ENCODE measurements at regions not wholly inside any gene's neighbourhood (a gene's known extent, or its start where the extent isn't known, plus 50 kb on each side); places are given as distances from the start of the nearest gene placed in this dataset.

DNA sequence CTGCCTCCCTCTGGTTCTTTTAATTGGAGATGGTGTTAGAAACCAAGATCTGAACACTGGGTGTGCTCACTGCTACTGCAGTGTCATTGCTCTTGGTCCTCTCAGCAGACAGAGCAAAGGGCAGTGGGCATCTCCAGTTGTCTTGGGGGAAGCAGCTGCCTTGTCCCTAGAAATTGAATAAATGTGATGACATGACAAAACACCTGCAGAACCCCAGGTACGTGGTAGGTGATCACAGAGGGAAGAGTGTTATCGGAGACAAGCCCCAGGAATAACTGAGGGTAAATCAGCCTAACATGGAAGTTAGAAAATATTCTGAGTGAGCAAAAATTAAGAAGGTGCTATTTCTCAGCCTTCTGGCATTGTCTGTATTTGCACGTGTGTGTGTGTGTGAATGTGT lies 311.9 kb upstream of the HDAC4 start:
- Histone ChIP-seq H3K36me3 (ENCODE audit: insufficient read depth, low read depth, low read length) (no peaks in the 10 kb centered on the region), H3K4me1 (ENCODE audit: insufficient read depth, low read length) (no peaks in the 10 kb centered on the region), H3K9me3 (ENCODE audit: insufficient read depth, low read depth, low read length) (peaks cover 16% of the 10 kb centered on the region; the same call in 1 of the 2 replicates), H3K4me3 (ENCODE audit: low read length) (no peak overlapping the region), H3K9ac (ENCODE audit: low read depth, low read length) (no peak overlapping the region), H3K27ac (ENCODE audit: low read length) (no peak overlapping the region), H3K27me3 (ENCODE audit: insufficient read depth, low read length) (no peaks in the 10 kb centered on the region)

GRCh38 chr2:239711911-239712570 lies 311.2 kb upstream of the HDAC4 start:
- Histone ChIP-seq H3K27me3 (ENCODE audit: insufficient read depth, low read length) (no peaks in the 10 kb centered on the region), H3K4me3 (ENCODE audit: low read length) (no peak overlapping the region), H3K9ac (ENCODE audit: low read depth, low read length) (no peak overlapping the region), H3K9me3 (ENCODE audit: insufficient read depth, low read depth, low read length) (peaks cover 16% of the 10 kb centered on the region; the same call in 1 of the 2 replicates), H3K4me1 (ENCODE audit: insufficient read depth, low read length) (no peaks in the 10 kb centered on the region), H3K27ac (ENCODE audit: low read length) (no peak overlapping the region), H3K36me3 (ENCODE audit: insufficient read depth, low read depth, low read length) (no peaks in the 10 kb centered on the region)

DNA sequence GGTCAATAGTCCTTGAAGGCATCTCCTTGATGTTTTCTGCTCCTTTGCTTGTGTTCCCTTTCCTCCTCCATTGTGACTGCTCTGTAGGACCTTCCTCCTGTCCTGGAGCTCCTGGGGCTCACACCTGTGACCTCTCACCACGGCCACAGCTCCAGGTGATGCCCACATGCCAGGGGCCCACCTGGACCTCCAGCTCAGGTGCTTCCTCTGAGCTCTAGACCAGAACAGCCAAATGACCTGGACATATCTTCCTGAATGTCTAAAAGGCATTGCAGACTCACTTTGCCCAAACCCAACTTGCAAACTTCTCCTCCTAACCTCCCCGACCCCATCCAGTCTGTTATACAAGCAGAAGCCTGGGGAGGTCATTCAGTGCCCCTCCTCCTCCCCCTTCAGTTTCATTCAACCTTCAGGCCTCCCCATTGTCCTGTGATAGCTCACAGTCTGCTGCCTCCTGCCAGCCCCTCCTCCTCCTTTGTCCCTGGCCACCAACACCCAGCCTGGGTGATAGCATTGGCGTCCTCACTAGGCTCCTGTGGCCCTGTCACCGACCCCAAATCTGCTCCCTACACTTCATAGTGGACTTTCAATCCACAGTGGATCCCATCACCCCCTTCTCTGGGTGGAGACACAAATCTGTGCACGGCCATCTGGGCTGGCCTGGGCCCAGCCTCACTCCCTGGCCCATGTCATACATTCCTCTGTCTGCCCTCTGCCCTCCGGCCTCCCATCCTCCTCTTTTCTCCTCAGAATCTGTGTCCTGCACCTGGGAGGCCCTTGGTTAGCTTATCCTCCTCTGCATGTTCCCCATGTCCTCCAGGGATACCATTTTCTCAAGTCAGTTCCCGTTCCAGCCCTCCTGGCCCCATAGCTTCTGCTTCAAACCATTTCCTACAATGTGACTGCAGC lies 310.4 kb upstream of the HDAC4 start:
- no peak overlapping the region for H3K9ac ChIP-seq (ENCODE audit: low read depth, low read length)
- no peaks in the 10 kb centered on the region for H3K36me3 ChIP-seq (ENCODE audit: insufficient read depth, low read depth, low read length)
- H3K9me3 ChIP-seq (ENCODE audit: insufficient read depth, low read depth, low read length), result peaks cover 16% of the 10 kb centered on the region; the same call in 1 of the 2 replicates
- H3K27me3 ChIP-seq (ENCODE audit: insufficient read depth, low read length), result no peaks in the 10 kb centered on the region
- no peak overlapping the region for H3K4me3 ChIP-seq (ENCODE audit: low read length)
- H3K27ac ChIP-seq (ENCODE audit: low read length), result no peak overlapping the region
- no peaks in the 10 kb centered on the region; the same call in 1 of the 2 replicates for H3K4me1 ChIP-seq (ENCODE audit: insufficient read depth, low read length)

DNA sequence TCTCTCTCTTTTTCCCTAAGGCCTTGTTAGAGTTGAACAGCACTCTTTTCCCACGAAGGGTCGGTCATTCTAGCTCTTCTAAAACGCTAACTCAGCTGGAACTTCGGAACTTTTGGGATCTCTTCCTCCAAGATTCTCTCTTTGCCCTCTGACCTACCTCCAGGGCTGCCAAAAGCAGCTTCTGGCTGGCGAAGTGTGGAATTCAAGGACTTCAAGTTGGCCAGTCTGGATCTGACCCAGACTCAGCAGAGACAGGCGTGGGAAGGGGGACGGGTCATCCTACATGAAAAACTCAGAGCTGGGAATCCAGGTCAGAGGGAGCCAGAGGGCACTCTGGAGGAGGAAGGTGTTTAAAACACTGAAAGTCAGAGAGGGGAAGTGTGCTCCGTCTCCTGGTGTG lies 305.5 kb upstream of the HDAC4 start:
- Histone ChIP-seq H3K4me3 (ENCODE audit: low read length) (no peak overlapping the region), H3K4me1 (ENCODE audit: insufficient read depth, low read length) (no peaks in the 10 kb centered on the region; the same call in 1 of the 2 replicates), H3K9me3 (ENCODE audit: insufficient read depth, low read depth, low read length) (peaks cover 11% of the 10 kb centered on the region; the same call in 1 of the 2 replicates), H3K27ac (ENCODE audit: low read length) (no peak overlapping the region), H3K27me3 (ENCODE audit: insufficient read depth, low read length) (no peaks in the 10 kb centered on the region), H3K36me3 (ENCODE audit: insufficient read depth, low read depth, low read length) (no peaks in the 10 kb centered on the region), H3K9ac (ENCODE audit: low read depth, low read length) (no peak overlapping the region)

DNA sequence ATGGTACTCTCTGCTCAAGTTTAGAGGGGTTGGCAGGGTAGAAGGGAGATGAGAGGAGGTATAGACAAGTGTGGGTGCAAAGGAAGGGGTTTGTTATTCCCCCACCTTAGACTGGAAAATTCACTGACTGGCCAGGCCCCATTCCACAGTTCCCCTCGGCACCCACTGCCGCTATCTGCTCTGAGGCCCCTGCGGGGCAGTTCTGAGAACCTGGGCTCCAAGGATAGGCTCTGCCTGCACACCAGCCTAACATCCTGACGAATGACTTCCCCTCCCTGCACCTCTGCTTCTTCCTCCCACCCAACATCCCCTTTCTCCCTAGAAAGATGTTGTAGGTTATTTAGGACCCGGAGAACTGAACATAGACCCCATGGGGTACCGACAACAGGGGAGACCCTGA lies 303.9 kb upstream of the HDAC4 start:
- Histone ChIP-seq H3K9ac (ENCODE audit: low read depth, low read length) (no peak overlapping the region), H3K36me3 (ENCODE audit: insufficient read depth, low read depth, low read length) (no peaks in the 10 kb centered on the region), H3K4me3 (ENCODE audit: low read length) (no peak overlapping the region), H3K9me3 (ENCODE audit: insufficient read depth, low read depth, low read length) (peaks cover 8% of the 10 kb centered on the region), H3K27me3 (ENCODE audit: insufficient read depth, low read length) (no peaks in the 10 kb centered on the region), H3K4me1 (ENCODE audit: insufficient read depth, low read length) (no peaks in the 10 kb centered on the region; the same call in 1 of the 2 replicates), H3K27ac (ENCODE audit: low read length) (no peak overlapping the region)

DNA sequence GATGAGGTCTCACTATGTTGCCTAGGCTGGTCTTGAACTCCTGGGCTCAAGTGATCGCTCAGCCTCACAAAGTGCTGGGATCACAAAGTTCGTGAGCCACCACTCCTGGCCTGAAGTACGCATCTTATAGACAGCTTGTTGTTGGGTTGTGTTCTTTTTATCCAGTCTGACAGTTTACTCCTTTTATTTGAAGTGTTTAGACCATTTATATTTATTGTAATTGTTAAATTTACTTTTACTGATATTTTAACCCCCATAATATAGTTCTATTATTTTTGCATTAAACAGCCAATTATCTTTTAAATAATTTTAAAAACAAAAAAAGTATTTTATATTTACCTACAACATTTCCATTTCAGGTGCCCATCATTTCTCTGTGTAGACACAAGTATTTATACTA lies 303.0 kb upstream of the HDAC4 start:
- Histone ChIP-seq H3K36me3 (ENCODE audit: insufficient read depth, low read depth, low read length) (no peaks in the 10 kb centered on the region), H3K27ac (ENCODE audit: low read length) (no peak overlapping the region), H3K4me1 (ENCODE audit: insufficient read depth, low read length) (no peaks in the 10 kb centered on the region; the same call in 1 of the 2 replicates)

GRCh38 chr2:239700686-239701345 lies 300.0 kb upstream of the HDAC4 start:
- Histone ChIP-seq H3K4me1 (ENCODE audit: insufficient read depth, low read length) (no peaks in the 10 kb centered on the region; the same call in 1 of the 2 replicates), H3K9me3 (ENCODE audit: insufficient read depth, low read depth, low read length) (peaks cover 7% of the 10 kb centered on the region), H3K4me3 (ENCODE audit: low read length) (no peak overlapping the region), H3K27ac (ENCODE audit: low read length) (no peak overlapping the region), H3K36me3 (ENCODE audit: insufficient read depth, low read depth, low read length) (no peaks in the 10 kb centered on the region), H3K27me3 (ENCODE audit: insufficient read depth, low read length) (no peaks in the 10 kb centered on the region), H3K9ac (ENCODE audit: low read depth, low read length) (no peak overlapping the region)

More for the DNA sequence above, 303.0 kb upstream of the HDAC4 start:
- no peaks in the 10 kb centered on the region for H3K27me3 ChIP-seq (ENCODE audit: insufficient read depth, low read length)
- peaks cover 7% of the 10 kb centered on the region for H3K9me3 ChIP-seq (ENCODE audit: insufficient read depth, low read depth, low read length)
- no peak overlapping the region for H3K4me3 ChIP-seq (ENCODE audit: low read length)
- H3K9ac ChIP-seq (ENCODE audit: low read depth, low read length), result no peak overlapping the region

DNA sequence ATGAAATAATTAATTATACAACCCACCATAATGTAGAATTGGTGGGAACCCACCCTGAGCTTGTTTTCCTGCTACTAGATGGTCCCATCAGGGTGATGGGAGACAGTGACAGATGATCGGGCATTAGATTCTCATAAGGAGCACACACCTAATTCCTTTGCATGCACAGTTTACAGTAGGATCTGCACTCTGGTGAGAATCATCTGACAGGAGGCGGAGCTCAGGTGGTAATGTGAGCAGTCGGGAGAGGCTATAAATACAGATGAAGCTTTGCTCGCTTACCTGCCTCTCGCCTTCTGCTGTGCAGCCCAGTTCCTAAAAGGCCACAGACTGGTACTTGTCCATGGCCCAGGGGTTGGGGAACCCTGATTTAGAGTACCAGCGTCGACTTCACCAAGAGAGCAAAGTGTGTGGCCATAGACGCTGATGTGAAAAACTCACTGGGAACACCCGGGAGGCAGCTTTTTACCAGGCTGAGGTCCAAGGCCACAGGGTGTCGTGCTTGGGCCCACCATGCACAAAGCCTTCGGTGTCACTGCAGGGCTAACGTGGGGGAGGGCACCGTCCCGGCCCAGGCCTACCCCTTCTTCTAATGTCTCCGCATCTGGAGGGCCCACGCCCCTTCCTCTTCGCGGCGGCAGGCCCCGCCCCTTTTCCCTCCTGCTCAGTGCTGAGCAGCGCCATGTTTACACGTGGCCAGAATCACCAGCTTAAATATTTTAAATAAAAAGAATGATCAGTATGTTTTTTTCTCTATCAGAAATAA lies 296.8 kb upstream of the HDAC4 start:
- Histone ChIP-seq H3K36me3 (ENCODE audit: insufficient read depth, low read depth, low read length) (no peaks in the 10 kb centered on the region), H3K9me3 (ENCODE audit: insufficient read depth, low read depth, low read length) (no peaks in the 10 kb centered on the region; the same call in 1 of the 2 replicates), H3K9ac (ENCODE audit: low read depth, low read length) (no peak overlapping the region), H3K4me1 (ENCODE audit: insufficient read depth, low read length) (no peaks in the 10 kb centered on the region), H3K27ac (ENCODE audit: low read length) (no peak overlapping the region), H3K27me3 (ENCODE audit: insufficient read depth, low read length) (no peaks in the 10 kb centered on the region), H3K4me3 (ENCODE audit: low read length) (no peak overlapping the region)

DNA sequence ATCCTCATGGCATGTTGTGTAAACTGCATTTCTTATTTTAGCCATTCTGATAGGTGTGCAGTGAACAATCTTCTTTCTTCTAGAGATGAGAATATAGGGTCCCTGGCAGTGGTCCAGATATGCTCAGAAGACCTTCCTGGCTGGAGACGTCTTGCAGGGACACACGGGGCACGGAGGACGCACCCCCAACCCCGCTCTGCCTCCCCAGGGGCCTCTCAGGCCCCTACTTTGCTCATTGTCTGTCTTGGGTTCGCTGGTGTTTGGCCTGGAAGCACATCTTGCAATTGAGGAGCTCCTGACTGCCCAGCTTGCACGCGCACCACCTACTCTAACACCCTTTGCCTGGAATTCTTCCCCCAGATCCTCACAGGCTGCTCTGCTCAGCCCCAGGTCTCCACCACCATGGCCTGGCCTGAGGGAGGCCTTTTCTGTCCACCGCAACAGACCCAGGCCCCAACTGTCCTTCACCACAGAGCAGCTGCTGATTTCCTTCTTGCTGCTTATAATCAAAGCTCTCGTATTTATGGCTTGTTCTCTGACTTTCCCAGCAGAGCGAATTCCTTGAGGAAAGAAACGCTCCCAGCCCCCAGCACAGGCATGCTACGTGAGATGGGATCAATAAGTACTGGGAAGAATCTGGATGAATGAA lies 295.9 kb upstream of the HDAC4 start:
- Histone ChIP-seq H3K4me3 (ENCODE audit: low read length) (no peak overlapping the region), H3K9ac (ENCODE audit: low read depth, low read length) (no peak overlapping the region), H3K27ac (ENCODE audit: low read length) (no peak overlapping the region), H3K27me3 (ENCODE audit: insufficient read depth, low read length) (no peaks in the 10 kb centered on the region), H3K4me1 (ENCODE audit: insufficient read depth, low read length) (no peaks in the 10 kb centered on the region), H3K9me3 (ENCODE audit: insufficient read depth, low read depth, low read length) (no peaks in the 10 kb centered on the region; the same call in 1 of the 2 replicates), H3K36me3 (ENCODE audit: insufficient read depth, low read depth, low read length) (no peaks in the 10 kb centered on the region)

DNA sequence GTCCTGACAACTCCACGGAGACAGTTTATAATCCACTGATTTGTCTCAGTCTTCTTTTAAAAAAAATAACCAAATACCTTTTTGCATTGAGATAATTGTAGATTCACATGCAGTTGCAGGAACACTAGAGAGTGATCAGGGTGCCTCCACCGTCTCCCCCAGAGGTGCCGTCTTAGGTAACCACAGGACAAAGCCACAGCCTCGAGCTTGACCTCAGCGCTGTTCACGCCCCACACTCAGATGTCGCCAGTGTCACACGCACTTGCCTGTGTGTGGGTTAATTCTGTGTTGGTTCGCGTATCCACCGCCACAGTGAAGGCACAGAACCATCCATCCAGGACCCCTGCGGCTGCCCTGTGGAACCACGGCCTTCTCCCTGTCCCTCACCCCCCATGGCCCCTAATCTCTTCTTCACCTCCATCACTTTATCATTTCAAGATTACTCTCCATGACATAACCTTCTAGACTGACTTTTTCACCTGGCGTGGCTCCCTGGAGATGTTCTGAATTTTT lies 295.0 kb upstream of the HDAC4 start:
- Histone ChIP-seq H3K27me3 (ENCODE audit: insufficient read depth, low read length) (no peaks in the 10 kb centered on the region), H3K9me3 (ENCODE audit: insufficient read depth, low read depth, low read length) (no peaks in the 10 kb centered on the region; the same call in 1 of the 2 replicates), H3K4me1 (ENCODE audit: insufficient read depth, low read length) (no peaks in the 10 kb centered on the region), H3K4me3 (ENCODE audit: low read length) (no peak overlapping the region), H3K36me3 (ENCODE audit: insufficient read depth, low read depth, low read length) (no peaks in the 10 kb centered on the region), H3K9ac (ENCODE audit: low read depth, low read length) (no peak overlapping the region), H3K27ac (ENCODE audit: low read length) (no peak overlapping the region)

All from iPS-20b (cell line).